Posterior cingulate gyrus (tissue), 11 donors: ENCODE measurements at regions not wholly inside any gene's neighbourhood (a gene's known extent, or its start where the extent isn't known, plus 50 kb on each side); places are given as distances from the start of the nearest gene placed in this dataset.
A peak's percentile ranks its signal among the peaks of the same experiment; 100 is the strongest.

Source experiments
- DNase-seq, 10 donors: peaks; one replicate each; pipeline versions ENCODE4 v3.0.0 to v3.0.0-alpha.2; 2020 to 2021; ENCODE audit warnings: mixed read lengths in 3 of 10
- intact Hi-C: fragments of 100-400 bp; cut with DNase I; formaldehyde crosslinking; loops from one replicate; pipeline ENCODE4 v1.15.1; 2023

DNA sequence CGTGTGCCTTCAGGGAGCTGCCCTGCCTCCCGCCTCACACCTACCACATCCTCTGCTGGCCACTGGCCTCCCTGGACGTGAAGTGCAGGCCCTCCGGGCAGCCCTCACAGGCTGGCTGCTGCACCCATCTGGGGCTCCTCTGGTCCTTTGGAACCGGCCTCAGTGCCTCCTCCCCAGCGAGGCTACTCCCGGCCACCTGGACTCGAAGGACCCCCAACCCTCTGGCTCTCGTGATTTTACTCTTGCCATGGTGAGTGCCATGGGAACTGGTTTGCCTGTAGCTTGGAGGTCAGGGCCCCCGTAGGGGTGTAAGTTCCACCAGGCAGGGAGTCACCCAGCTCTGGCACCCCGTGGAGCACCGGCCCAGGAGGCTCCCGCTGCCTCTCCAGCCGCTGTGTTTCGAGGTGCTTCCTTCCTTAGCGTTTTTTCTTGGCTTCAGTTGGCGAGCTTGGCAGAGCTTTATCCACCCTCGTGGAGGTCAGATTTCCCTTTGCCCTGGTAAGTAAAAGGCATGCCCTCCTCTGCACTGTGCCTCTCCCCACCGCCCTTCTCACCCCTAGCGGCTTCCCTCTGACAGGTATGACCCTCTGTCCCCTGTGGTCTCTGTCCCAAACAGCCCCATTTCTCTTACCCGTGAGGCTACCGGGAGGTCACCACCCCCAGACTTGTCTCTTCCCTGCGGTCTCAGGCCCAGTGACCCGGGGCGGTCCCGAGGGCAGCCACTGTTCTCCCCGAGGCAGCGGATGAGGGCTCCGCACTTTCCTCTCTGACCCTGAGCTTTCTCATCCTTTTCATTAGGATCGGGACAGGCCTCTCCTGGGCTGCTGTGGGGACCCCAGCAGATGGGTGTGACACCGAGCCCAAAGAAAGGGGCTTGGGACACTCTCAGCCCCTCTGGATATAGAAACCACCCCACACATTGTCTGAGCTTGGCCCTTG is 203.1 kb upstream of the C14orf180 start:
- intact Hi-C loops: no loop called here
- peak in 4 of 10 donors; percentile 18 to 79 (median 64) for DNase-seq

DNA sequence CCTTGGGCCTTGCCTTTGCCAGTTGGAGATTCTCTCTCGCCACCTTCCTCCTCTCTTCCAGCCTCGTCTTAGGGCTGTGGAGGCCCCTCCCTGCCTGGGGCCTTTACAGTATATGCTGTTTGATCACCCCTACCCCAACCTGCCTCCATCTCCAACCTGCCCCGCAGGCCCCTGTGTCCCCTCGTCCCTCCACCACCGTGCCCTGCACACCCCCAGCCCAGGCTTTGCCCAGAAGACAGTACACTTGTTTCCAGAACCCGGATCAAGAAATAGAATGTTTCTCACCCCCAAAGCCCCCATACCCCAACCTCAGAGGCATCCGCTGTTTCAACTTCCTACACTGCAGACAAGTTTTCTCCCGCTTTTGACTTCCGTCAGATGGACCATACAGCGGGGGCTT is 202.3 kb upstream of the C14orf180 start:
- intact Hi-C loops: no loop called here
- peak in 2 of 10 donors; percentile 63 to 67 for DNase-seq

DNA sequence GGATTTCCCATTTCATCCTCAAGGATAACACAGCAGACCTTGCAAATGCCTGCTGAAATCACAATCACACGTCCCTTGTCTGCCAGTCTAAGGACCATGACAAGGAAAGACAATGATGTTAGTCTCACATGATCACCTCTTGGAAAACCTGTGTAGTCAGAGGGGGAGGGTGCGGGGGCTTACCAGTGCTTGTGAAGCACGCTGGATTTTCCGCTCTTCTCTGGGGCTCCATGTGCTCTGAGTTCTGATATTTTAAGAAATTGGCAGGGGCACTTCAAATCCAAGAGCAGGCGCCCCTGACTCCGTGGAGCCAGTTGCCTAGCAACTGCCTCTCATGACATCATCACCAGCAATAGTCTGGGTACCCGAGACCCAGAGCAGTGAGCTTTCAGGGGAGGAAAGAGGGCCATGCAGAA is 200.9 kb upstream of the C14orf180 start:
- peak in 2 of 10 donors; percentile 25 to 33 for DNase-seq
- intact Hi-C loops: no loop called here

DNA sequence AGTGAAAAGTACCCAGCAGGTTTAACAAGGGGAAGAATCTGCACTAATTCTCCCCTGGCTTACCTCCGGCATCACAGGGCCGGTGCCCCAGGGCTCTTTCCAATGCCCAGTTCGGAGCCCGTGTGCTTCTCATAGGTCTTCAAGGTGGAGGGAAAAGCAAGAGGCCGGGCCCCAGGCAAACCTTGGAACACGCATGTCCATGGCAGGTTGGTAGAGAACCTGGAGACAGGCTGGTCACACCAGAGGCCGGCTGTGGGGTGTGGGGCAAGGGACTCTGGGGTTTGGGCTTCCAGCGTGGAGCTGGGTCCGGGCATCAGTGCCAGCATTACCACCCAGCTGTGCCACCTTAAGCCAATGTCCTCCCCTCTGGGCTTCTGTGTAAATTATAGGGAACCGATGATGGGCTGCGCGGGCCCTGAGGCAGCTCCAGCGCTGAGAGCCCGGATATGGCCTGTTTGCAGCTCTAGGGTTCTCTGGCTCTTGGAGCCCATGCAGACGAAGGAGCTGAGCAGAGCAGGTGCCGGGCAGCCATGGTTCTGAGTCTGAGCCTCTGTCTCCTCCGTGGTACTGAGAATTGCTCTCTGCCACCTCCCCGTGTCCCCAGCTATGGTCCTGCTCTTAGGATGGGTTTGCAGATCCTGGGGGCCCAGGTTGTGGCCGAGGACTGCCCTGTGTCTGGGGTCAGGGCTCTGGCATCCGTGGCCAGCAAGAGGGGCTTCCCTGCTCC is 197.0 kb upstream of the C14orf180 start:
- intact Hi-C loops: no loop called here
- DNase-seq: peak in 3 of 10 donors; percentile 9 to 63 (median 55)

DNA sequence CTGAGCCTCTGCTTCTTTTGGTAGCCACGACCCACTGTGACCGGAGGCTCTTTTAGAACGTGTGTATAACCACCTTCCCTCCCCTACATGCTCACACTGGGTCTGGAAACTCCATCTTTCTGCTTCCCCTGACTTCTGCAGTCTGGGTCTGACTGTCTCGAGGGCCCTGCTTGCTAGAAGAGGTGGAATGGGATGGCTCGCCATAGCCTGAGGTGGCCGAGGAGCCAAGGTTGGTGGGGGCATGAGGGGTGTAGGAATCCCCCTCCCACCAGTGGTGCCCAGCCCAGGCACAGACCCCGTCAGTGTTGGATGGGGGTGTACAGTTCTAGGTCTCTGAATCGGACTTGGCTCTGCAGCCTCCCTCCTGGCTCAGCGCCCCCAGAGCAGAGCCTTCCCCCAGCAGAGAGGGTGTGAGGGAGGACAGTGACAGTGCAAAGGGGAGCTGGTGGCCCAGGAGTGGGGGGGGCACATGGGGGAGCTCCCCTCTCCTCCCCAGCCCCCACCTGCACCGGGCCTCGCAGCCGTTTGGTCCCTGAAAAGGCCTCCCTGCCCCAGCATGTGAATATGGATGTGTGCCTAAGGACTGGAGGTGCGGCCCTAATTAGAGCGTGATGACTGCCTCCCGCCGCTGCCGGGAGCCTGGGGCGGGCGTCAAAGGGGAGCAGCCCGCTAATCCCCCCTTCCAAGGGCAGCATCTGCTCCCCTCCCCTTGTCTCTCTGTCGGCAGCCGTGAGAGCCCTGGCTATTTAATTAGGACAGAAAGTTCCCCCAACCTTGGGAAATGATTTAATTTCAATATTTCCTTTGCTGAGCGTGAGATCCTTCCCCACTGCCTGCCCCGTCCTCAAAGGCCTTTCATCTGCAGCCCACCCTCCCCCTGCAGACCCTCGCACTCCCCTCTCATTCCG is 196.2 kb upstream of the C14orf180 start:
- intact Hi-C loops: no loop called here
- peak in 2 of 10 donors; percentile 37 to 84 for DNase-seq

DNA sequence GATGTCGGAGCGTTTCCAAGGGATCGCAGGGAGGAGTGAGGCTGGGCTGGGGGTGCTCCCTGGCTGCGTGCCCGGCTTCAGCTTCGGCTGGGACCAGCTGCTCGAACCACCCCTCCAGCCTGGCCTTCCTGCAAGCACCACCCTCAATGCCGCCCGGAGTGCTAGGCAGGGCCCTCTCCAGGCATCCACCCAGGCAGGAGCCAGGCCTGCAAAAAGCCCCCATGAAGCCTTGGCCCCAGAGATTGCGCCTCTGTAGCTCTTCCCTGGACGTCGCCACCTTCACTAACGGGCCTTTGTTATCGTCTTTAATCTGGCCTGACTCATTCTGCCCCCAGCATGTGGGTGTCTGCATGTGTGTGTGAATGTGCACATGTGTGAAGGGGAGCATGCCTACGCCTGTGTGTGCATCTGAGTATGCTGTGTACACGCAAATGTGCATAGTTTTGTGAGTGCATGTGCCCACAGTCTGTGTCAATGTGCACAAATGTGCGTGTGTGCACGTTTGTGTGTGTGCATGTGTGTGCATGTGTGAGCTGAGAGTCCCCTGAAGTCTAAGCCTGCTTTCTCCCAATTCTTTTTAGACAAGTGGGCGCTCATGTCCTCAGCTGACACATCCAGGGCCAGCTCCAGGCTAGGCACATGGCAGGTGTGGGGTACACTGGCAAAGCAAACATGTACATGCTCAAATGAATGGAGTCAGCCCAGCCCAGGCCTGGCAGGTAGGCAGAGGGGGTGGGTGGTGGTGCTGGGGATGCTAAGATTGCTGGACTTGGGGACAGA is 195.4 kb upstream of the C14orf180 start:
- intact Hi-C loops: no loop called here
- peak in 3 of 10 donors; percentile 2 to 68 (median 64) for DNase-seq

DNA sequence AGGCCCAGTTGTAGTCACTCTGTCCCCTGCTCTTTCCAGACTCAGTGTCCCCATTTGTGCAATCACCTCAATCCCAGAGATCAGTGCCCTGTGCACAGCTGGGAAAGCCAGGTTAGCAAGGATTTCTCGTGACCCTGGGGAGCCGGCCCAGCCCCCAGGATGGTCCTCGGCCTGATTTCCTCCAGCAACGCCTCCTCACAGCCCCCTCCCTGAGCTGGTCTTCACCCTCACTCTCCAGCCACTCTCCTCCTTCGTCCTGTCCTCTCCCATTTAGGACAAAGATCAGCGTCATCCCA is 194.8 kb upstream of the C14orf180 start:
- intact Hi-C loops: no loop called here
- DNase-seq: peak in 2 of 10 donors; percentile 2 to 22

DNA sequence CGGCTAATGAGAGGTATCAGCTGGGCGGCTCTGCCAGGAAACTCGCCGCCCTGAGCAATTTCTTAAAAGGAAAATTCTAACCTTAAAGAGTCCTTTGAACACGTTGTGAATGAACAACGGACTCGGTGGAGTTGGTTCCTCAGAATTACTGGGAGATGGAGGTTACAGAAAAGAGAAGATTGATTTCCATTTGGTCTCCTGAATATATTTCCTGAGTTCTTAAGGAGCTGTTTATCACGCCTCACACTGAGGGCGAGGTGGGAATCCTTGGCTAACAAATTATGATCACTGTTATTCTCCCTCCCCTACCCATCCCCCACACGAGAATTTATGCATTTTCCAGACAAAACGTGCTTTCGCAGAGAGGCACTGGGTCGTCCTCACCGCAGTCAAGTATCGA is 194.5 kb upstream of the C14orf180 start:
- DNase-seq: peak in 2 of 10 donors; percentile 0 to 41
- intact Hi-C loops: no loop called here

DNA sequence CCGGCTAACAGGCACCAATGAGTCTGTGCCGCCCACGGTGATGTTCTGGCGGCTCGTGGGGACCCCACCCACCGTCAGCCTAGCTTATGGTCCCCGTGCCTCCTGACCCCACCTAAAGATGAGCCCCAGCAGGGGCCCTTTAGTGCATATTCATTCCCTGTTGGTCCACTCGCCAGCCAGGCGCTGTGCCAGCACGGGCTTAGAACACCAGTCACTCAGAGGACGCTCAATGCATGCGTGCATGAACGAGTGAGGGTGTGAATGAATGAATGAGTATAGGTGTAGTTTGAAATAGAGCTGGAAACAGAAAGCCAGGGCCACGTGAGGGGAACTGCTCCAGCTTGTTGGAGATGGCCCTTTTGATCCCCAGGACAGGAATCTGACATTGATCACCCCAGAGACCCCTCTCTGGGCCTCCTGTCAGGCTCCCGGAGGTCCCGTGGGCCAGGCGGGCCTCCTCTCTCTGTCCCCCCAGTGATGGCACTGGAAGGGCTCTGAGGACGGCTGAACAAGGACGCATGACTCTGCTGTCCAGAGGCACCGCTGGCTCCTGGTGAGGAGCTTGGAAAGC is 193.9 kb upstream of the C14orf180 start:
- intact Hi-C loops: no loop called here

DNA sequence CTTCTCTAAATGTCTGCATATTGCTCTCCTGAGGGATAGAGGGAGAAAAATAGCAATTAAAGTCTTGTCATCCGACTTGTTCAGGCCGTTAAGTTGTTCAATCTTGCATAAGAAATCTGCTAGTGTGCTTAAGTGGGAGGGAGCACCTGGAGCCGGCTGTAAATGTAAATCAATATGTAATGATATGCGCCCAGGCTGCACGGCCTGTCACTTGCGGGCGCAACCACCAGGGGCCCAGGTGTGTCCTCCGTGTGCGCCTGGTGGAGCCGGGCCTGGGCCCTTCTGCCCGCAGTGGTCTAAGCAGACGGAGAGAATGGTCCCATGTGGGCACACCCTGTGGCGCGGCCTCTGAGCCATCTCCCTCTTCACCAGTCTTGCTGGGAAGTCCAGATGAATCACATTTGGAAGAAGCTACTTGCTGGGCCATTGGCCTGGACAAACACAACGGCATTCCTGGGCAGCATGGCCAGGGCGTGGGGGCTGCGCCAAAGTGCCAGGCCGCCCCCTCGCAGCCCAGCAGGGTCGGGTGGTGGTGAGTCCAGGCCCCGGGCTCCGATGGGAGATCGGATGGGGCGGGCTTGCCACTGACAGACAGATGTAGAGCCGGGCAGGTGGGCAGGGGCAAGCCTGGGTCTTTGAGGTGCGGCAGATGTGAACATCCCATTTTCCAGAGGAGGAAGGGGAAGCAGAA is 193.3 kb upstream of the C14orf180 start:
- intact Hi-C loops: no loop called here
- peak in 4 of 10 donors; percentile 2 to 82 (median 38) for DNase-seq

More for the DNA sequence above, 193.9 kb upstream of the C14orf180 start:
- DNase-seq: peak in 4 of 10 donors; percentile 2 to 43 (median 24)

DNA sequence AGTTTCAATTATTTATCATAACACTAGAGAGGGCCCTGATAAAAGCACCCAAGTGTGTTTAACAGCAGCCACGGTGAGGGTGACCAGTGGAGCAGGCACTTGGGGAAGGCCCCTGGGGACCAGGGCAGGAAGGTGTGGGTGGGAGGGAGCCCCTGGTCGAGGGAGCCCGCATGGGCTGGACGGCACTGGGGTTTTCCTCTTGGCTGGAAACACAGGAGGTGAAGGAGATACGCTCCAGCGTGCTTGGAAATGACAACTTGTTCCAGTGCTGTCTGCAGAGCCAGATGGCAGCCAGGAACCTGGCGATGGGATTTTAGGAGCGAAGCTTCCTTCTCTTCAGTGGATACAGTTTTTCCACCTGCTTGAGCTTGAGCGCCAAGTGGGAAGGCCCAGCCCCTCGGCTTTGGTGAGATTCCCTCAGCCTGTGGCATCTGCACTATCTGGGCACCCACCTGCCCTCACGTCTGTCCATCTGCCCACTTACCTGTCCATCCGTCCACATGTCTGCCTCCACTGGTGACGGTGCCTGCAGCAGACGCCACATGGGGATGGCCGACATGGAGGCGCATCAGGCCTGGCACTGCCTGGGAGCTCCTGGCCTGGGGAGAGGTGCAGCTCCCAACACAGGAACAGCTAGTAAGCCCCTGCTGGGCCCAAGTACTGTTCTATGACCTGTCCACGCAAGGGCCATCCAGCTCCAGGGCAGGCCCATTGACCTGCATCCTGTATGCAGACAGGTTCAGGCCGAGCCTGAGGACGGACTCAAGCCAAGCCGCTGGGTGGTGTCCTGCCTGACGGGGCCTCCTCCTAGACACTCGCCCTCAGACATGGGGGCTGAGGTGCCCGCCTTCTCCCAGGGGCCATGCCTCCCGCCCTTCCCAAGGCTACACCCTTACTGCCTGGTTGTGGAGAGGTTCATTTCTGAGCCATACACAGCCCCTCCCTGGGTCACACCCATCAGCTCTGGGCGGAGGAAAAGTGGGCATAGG is 192.2 kb upstream of the C14orf180 start:
- peak in 5 of 10 donors; percentile 7 to 84 (median 61) for DNase-seq
- intact Hi-C loops: no loop called here

DNA sequence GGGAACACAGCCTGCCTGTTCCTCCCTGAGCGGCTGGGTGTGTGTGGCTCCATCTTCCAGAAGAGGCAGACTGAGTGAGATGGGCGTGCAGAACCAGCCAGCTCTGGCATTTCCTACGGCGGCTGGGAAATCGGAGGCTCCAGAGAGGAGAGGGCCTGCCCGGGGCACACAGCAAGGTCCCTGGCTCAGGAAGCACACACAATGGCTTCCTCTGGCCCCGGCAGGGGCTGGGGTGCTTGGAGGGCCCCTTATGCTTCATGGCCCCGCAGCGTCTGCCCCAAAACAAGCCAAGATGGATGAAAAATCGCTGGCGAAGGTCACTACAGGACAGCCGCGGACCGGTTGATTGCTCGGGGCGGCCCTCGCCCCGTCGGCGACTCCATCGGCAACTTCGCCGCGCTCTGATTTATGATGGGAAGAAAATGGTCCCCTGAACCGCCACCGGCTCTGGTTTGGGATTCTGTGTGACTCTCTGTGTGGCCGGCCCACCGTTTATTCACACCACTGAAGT is 191.5 kb upstream of the C14orf180 start:
- intact Hi-C loops: no loop called here
- DNase-seq: peak in 3 of 10 donors; percentile 49 to 78 (median 76)

DNA sequence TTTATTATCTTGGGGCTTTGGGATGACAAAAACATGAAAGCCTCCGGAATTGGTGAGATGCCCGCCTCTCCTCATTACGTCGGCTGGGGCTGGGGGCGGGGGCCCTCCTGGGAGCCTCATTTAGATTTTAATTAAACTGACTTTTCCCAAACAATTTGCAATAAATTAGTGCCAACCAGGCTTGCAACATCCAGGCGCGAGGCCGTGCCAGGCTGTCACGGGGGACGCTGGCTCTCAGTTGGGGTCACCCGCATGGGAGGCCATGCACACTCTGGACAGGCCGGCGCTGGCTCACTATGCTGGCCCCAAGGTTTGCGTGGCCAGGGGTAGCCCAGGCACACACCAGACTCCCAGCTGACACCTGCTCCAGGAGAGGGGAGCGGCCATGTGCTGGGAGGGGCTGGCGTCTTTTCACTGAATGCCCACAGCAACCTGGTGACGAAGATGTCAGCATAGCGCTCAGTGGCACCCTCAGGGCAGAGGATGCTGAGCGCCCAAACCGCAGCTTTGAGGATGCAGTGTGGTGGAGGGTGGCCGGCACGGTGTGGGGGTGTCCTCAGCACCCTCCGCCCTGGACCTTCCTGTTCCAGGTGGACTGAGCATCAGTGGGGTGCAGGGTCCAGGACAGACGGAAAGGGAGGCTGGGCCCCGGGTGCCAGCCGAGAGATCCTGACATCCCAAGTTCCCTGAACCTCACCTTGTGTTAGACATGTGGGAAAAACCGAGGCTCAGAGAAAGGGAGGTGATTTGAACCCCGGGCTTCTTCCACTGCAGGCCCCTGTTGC is 190.8 kb upstream of the C14orf180 start:
- peak in 2 of 10 donors; percentile 39 to 81 for DNase-seq

DNA sequence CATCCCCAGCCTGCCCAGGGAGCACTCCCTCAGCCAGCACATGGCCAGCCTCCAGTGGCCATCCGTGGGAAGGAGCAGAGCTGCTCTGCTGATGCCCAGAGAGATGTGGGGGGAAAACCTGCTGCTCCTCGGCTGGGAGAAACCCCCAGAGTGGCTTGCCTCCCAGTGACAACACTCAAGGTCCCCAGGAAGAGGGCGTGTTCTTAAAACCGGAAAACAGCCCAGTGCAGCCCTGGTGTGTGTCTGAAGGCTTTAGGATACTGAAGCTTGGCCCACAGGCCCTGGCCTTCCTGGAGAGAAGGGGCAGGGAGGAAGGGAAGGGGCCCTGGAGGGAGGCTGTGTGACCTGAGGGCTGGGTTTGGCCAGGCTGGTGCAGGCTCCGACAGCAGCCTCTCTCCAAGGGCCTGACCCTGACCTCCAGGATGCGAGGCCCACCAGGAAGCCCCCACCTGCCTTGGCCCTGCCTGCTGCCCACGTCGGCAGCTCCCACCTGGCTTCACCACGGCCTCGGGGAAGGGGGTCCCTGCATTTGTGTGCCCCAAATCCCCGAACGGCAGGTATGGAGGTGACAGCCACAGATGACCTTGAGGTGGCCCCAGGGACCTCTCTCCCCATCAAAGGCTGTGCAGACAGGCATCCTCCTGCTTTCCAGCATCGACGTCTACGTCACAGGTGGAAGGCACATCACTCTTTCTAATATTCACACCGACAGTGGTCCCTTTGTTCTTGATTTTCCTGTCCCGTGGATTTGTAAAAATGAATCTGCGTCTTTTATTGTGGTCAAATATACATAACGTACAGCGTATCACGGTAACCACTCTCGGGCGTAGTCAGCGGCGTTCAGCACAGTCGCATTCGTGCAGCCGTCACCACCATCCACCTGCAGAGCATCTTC is 190.0 kb upstream of the C14orf180 start:
- DNase-seq: peak in 3 of 10 donors; percentile 57 to 77 (median 59)

More for the DNA sequence above, 190.8 kb upstream of the C14orf180 start:
- intact Hi-C loops: no loop called here

DNA sequence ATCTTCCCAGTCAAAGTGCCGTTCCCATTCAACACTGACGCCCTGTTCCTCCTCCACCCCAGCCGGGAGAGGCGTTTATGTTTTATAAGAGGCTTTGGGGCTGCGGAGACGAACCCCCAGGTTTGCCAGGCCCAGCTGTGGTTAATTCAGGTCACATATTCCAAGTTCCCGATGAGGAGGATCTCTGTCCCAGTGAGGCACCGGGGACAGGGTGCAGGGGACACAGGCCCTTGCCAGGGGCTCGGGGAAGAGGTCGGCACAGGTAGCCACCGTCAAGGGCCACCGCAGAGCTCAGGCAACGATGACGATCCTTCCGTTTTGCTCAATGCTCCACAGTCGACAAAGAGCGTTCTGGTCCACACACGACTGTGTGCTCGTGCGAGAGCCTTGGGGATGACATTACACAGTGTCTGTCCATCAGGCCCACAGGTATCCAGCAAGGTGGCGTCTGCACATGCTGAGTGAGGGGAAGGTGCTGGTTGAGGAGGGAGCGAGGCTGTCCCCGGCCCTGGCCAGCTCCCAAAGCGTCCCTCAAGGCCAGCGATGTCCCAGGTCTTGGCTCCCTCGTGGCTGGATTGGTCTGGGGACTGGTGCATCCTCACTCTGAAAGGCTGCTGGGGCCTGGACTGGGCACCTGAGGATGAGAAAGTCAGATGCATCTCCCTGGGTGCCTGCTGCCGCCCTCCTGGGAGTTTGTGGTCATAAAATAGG is 189.2 kb upstream of the C14orf180 start:
- intact Hi-C loops: no loop called here
- DNase-seq: peak in 2 of 10 donors; percentile 32 to 69

More for the DNA sequence above, 190.0 kb upstream of the C14orf180 start:
- intact Hi-C loops: no loop called here
